ENCODE measurements at regions not wholly inside any gene's neighbourhood (a gene's known extent, or its start where the extent isn't known, plus 50 kb on each side); places are given as distances from the start of the nearest gene placed in this dataset.

- no peak for TF ChIP-seq FOXA1 (IDR thresholded peaks at IDR 0.05)
- no peak for TF ChIP-seq FOXK2 (IDR thresholded peaks at IDR 0.05)
- TF ChIP-seq L3MBTL2 (conservative IDR thresholded peaks at IDR 0.05) = no peak
- TF ChIP-seq BHLHE40 (IDR thresholded peaks at IDR 0.05; ENCODE audit: borderline replicate concordance) = no peak
- no peak for TF ChIP-seq FOXM1 (IDR thresholded peaks at IDR 0.05; ENCODE audit: borderline replicate concordance)
- no peak for TF ChIP-seq ARNT (IDR thresholded peaks at IDR 0.05)
- no peak for TF ChIP-seq SUZ12 (IDR thresholded peaks at IDR 0.05)
- no peak for TF ChIP-seq SP1 (IDR thresholded peaks at IDR 0.05)
- no peak for TF ChIP-seq HDGF (IDR thresholded peaks at IDR 0.05; ENCODE audit: borderline replicate concordance)
- TF ChIP-seq ZNF384 (IDR thresholded peaks at IDR 0.05) = no peak
- TF ChIP-seq ELF4 (IDR thresholded peaks at IDR 0.05) = no peak
- TF ChIP-seq NFRKB (IDR thresholded peaks at IDR 0.05) = no peak
- TF ChIP-seq TARDBP (IDR thresholded peaks at IDR 0.05) = no peak
These were observed 476.6 kb upstream of the EDIL3 start for GRCh38 chr5:84861306-84861705.
